Thymus (tissue), 11 donors: ENCODE measurements at regions not wholly inside any gene's neighbourhood (a gene's known extent, or its start where the extent isn't known, plus 50 kb on each side); places are given as distances from the start of the nearest gene placed in this dataset.
"Not testable (repeated sequence)": the region's sequence is repeated elsewhere in the genome, so short reads cannot be mapped to it uniquely, and the experiment has no call there.

ENCODE experiments used
- DNase-seq, 9 donors: peaks; one replicate each; pipeline ENCODE4 v3.0.0-alpha.2; 2013; ENCODE audit warnings: low spot score in 9 of 9, low read depth in 6 of 9, missing footprints in 1 of 9
- H3K27ac ChIP-seq, 2 donors: one replicate each; pipeline ENCODE4 v1.5.1; 2013; ENCODE audit warnings: control low read depth in 1 of 2, low read depth in 1 of 2, low read length in 1 of 2, mild to moderate bottlenecking in 1 of 2, moderate library complexity in 1 of 2
- H3K27me3 ChIP-seq, 2 donors: one replicate each; pipeline ENCODE4 v1.5.1; 2013; ENCODE audit warnings: low read length in 1 of 2; ENCODE audit not compliant: control insufficient read depth in 2 of 2, insufficient read depth in 1 of 2
- H3K36me3 ChIP-seq, 2 donors: one replicate each; pipeline ENCODE4 v1.5.1; 2013; ENCODE audit warnings: low read length in 1 of 2, mild to moderate bottlenecking in 1 of 2, moderate library complexity in 1 of 2; ENCODE audit not compliant: control insufficient read depth in 2 of 2, insufficient read depth in 2 of 2
- H3K4me1 ChIP-seq, 2 donors: one replicate each; pipeline ENCODE4 v1.5.1; 2013; ENCODE audit warnings: low read length in 2 of 2; ENCODE audit not compliant: control insufficient read depth in 2 of 2, insufficient read depth in 2 of 2
- H3K4me3 ChIP-seq, 2 donors: one replicate each; pipeline ENCODE4 v1.5.1; 2013; ENCODE audit warnings: low read length in 2 of 2, control low read depth in 1 of 2, mild to moderate bottlenecking in 1 of 2
- H3K9me3 ChIP-seq, 2 donors: one replicate each; pipeline ENCODE4 v1.5.1; 2013; ENCODE audit warnings: low read length in 1 of 2, mild to moderate bottlenecking in 1 of 2; ENCODE audit not compliant: control insufficient read depth in 2 of 2, insufficient read depth in 1 of 2
- WGBS: extraction: QIAGEN DNeasy Blood & Tissue Kit; methylation state at CpG from one replicate; pipeline ENCODE4 v1.1.7; 2013; 5-methylcytosine and 5-hydroxymethylcytosine counted together
- donor health status: healthy.

GRCh38 chr2:149861034-149861433 lies 273.5 kb upstream of the MMADHC start:
- 88% methylated on average over 2 of the region's 2 CpGs for WGBS
- Histone ChIP-seq H3K4me3 (no peak overlapping the region), H3K4me1 (no peaks in the 10 kb centered on the region), H3K9me3 (no peaks in the 10 kb centered on the region), H3K36me3 (no peaks in the 10 kb centered on the region), H3K27me3 (no peaks in the 10 kb centered on the region), H3K27ac (no peak overlapping the region)
- DNase-seq = no peak

DNA sequence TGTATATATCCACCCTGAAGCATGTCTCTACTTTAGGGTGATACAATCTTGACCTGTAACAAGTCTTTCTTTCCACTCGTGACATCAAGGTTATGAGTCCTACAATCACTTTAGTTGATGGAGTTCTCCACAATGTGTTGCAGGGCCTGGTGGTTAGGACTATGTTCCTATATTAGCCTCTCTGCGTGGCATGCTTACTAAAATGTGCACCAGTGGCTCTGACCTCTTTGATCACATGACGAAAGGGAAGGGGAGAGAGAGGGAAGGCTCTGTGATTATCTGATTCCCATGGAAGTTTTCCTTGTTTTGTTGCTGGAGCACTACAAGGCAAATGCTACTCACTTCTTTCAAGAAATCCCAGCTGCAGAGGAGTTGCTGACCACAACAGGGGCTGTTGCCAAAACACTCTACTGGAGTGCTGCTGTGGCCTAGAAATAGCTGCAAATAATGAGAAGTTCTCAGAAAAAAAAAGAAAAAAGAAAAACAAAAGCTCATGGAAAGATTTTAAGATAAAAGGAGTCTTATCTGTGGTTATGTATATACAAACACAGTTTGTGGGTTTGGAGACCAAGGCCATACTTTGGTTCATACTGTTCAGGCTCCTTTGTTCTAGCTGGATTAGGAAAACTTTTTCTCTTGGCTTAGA lies 272.8 kb upstream of the MMADHC start:
- H3K36me3 ChIP-seq = no peaks in the 10 kb centered on the region
- H3K4me1 ChIP-seq = no peaks in the 10 kb centered on the region
- WGBS = 90% methylated on average over 3 of the region's 3 CpGs
- no peak for DNase-seq
- H3K9me3 ChIP-seq = no peaks in the 10 kb centered on the region
- no peak overlapping the region for H3K27ac ChIP-seq
- no peak overlapping the region for H3K4me3 ChIP-seq
- no peaks in the 10 kb centered on the region for H3K27me3 ChIP-seq

DNA sequence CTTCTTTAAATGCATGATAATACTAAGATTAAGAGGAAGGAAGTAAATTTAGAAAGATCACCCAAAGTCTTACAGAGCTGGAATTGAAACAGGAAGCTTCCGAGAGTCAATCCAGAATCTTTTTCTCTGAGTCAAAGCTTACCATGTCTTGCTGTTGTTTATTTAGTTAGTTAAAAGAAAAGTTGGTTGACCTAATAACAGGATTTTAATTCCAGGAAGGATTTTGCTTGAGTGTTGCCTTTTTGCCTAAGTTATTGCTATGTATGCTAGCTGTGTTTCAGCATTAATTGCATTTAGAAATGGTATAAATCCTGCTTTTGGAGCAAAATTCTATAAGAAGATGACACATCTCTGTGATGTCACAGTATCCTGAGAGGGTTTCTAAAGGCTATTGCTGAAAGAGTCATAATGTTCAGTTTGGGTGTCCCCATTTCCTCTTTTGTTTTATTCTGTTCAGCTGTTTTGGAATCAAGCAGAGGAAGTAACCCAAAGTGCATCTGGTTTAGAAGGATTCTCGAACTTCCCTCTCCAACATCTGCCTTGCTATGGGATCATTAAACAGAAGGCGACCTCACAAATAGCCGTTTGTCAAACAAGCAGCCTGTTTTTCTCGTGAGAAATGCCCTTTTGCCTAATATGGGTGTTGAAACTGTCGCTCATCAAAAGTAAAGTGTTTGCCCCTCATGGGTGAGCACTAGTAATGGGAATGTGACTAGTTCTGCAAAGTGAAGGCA lies 271.5 kb upstream of the MMADHC start:
- H3K4me1 ChIP-seq = no peaks in the 10 kb centered on the region
- no peaks in the 10 kb centered on the region for H3K27me3 ChIP-seq
- DNase-seq = no peak

DNA sequence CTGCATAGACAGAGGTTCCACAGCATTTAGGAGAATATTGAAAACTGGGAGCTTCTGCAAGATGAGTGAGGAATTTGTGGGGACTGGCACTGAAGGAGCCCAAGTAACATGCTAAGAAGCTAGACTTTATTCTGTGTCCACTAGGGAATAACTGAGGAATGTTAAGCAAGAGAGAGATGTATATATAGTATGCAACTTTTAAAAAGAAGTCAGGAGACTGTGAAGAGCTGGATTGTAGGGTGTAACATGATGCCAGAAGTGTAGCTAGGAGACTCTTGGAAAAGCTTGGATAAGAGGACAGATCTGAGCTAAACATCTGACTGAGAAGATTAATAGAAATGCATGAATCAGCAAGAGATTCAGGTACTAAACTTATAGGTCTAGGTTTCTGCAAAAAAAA lies 270.6 kb upstream of the MMADHC start:
- Histone ChIP-seq H3K36me3 (no peaks in the 10 kb centered on the region), H3K4me3 (no peak overlapping the region), H3K27me3 (no peaks in the 10 kb centered on the region), H3K4me1 (no peaks in the 10 kb centered on the region), H3K9me3 (no peaks in the 10 kb centered on the region), H3K27ac (no peak overlapping the region)
- DNase-seq = no peak

More for the DNA sequence above, 271.5 kb upstream of the MMADHC start:
- Histone ChIP-seq H3K36me3 (no peaks in the 10 kb centered on the region), H3K27ac (no peak overlapping the region), H3K4me3 (no peak overlapping the region), H3K9me3 (no peaks in the 10 kb centered on the region)
- 39% methylated on average over 6 of the region's 6 CpGs for WGBS

GRCh38 chr2:149857344-149857743 lies 269.8 kb upstream of the MMADHC start:
- no peaks in the 10 kb centered on the region for H3K9me3 ChIP-seq
- no peak overlapping the region for H3K4me3 ChIP-seq
- H3K27ac ChIP-seq = no peak overlapping the region
- WGBS = 95% methylated on average over 1 of the region's 1 CpG
- no peak for DNase-seq
- no peaks in the 10 kb centered on the region for H3K4me1 ChIP-seq
- no peaks in the 10 kb centered on the region for H3K36me3 ChIP-seq
- no peaks in the 10 kb centered on the region for H3K27me3 ChIP-seq

GRCh38 chr2:149855859-149856258 lies 268.3 kb upstream of the MMADHC start:
- WGBS = 99% methylated on average over 2 of the region's 5 CpGs
- not testable (repeated sequence) for H3K27ac ChIP-seq, H3K9me3 ChIP-seq, DNase-seq, H3K4me3 ChIP-seq, H3K36me3 ChIP-seq, H3K27me3 ChIP-seq, H3K4me1 ChIP-seq

DNA sequence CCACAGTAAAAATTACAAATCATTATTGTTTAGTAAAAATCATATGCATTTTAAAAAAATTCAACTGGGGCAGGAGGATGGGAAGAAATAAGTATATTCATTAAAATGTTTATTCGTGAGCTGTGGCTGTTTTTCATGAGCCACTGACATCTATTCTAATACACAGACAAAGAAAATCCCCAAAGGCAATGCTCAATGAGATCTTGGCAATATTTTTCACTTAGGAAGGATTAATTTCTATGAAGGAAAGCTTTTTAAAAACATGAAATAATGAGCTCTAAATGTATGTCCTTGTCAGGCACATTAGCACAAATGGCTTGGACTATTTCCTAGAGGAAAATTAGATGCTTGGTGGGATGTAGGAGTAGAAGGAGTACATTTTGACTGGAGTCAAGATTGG lies 262.0 kb upstream of the MMADHC start:
- WGBS = 72% methylated on average over 1 of the region's 1 CpG
- no peak for DNase-seq

DNA sequence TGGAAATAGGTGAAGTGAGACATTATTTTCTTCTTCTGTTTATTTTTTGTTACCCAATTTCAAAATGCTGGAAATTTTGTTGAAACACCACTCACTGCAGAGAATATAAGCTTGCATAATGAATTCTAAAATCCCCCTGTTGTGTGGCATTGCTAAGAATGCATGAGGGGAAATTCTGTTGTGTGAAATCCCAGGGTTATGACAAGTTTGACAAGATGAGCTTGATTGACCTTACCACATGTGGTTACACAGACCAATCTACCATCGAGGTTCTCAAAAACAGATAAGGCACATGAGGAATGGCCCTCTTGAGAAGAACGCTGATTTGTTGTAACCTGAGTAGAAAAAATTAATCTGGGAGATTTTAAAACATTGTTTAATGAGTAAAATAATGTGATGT lies 261.6 kb upstream of the MMADHC start:
- no peaks in the 10 kb centered on the region for H3K4me1 ChIP-seq
- H3K36me3 ChIP-seq = no peaks in the 10 kb centered on the region
- no peak overlapping the region for H3K4me3 ChIP-seq
- no peak for DNase-seq
- WGBS = 77% methylated on average over 2 of the region's 2 CpGs
- no peaks in the 10 kb centered on the region for H3K9me3 ChIP-seq
- no peak overlapping the region for H3K27ac ChIP-seq
- no peaks in the 10 kb centered on the region for H3K27me3 ChIP-seq

More for the DNA sequence above, 262.0 kb upstream of the MMADHC start:
- H3K9me3 ChIP-seq = no peaks in the 10 kb centered on the region
- no peaks in the 10 kb centered on the region for H3K36me3 ChIP-seq
- H3K27me3 ChIP-seq = no peaks in the 10 kb centered on the region
- no peaks in the 10 kb centered on the region for H3K4me1 ChIP-seq
- H3K27ac ChIP-seq = no peak overlapping the region
- H3K4me3 ChIP-seq = no peak overlapping the region

DNA sequence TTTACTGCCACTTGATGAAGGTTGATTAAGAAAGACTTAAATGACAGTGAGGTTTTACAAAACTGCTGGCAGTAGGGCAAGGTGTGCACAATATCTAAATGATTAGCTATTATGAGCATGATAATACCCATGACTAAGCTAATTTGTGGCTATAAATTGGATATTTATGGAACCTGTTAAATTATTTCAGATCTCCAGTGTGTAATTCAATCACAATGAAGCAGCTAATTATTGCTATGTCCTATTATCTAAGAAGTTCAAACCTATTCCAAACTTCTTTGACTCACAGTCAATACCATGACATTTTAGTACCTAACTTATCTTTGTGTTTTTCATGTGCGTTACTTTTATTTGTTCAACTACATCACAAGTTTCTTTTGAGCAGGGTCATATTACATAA lies 253.8 kb upstream of the MMADHC start:
- H3K27me3 ChIP-seq = no peaks in the 10 kb centered on the region
- no peak for DNase-seq
- H3K4me3 ChIP-seq = no peak overlapping the region
- H3K27ac ChIP-seq = no peak overlapping the region
- H3K4me1 ChIP-seq = no peaks in the 10 kb centered on the region
- 91% methylated on average over 1 of the region's 1 CpG for WGBS
- peaks cover 0 to 5% of the 10 kb centered on the region in 2 donors for H3K9me3 ChIP-seq
- no peaks in the 10 kb centered on the region for H3K36me3 ChIP-seq
